ENCODE measurements at regions not wholly inside any gene's neighbourhood (a gene's known extent, or its start where the extent isn't known, plus 50 kb on each side); places are given as distances from the start of the nearest gene placed in this dataset.
"Not testable (repeated sequence)": the region's sequence is repeated elsewhere in the genome, so short reads cannot be mapped to it uniquely, and the experiment has no call there.

- intact Hi-C loops (cut with DNase I; ENCODE audit: low total_unique reads) = no loop called here
- DNase-seq (ENCODE audit: low spot score in 2 of 2) = no peak
- H3K4me3 ChIP-seq (ENCODE audit: low read depth, poor library complexity, severe bottlenecking) = no peak overlapping the region
- 88 to 91% methylated on average over 5 of the region's 5 CpGs for WGBS, 2 donors
- TF ChIP-seq CTCF (IDR thresholded peaks at IDR 0.05) = no peak
These were observed 782.1 kb upstream of the LRRN3 start for GRCh38 chr7:110308791-110309190.

GRCh38 chr7:110309941-110310340, 781.0 kb upstream of the LRRN3 start:
- DNase-seq (ENCODE audit: low spot score in 2 of 2) = no peak
- intact Hi-C loops (cut with DNase I; ENCODE audit: low total_unique reads) = no loop called here

GRCh38 chr7:110311556-110311955, 779.4 kb upstream of the LRRN3 start:
- no peak for DNase-seq (ENCODE audit: low spot score in 2 of 2)
- TF ChIP-seq CTCF (IDR thresholded peaks at IDR 0.05) = no peak
- TF ChIP-seq POLR2A (IDR thresholded peaks at IDR 0.05) = no peak
- no peak overlapping the region for H3K4me3 ChIP-seq (ENCODE audit: low read depth, poor library complexity, severe bottlenecking)
- intact Hi-C loops (cut with DNase I; ENCODE audit: low total_unique reads) = no loop called here
- 60 to 65% methylated on average over 3 of the region's 3 CpGs for WGBS, 2 donors

More at GRCh38 chr7:110309941-110310340, 781.0 kb upstream of the LRRN3 start:
- H3K4me3 ChIP-seq (ENCODE audit: low read depth, poor library complexity, severe bottlenecking) = no peak overlapping the region
- no peak for TF ChIP-seq CTCF (IDR thresholded peaks at IDR 0.05)
- no peak for TF ChIP-seq POLR2A (IDR thresholded peaks at IDR 0.05)

- 68 to 77% methylated on average over 2 of the region's 2 CpGs for WGBS, 2 donors
- no peak overlapping the region for H3K4me3 ChIP-seq (ENCODE audit: low read depth, poor library complexity, severe bottlenecking)
- no peak for DNase-seq (ENCODE audit: low spot score in 2 of 2)
- no peak for TF ChIP-seq POLR2A (IDR thresholded peaks at IDR 0.05)
- intact Hi-C loops (cut with DNase I; ENCODE audit: low total_unique reads) = no loop called here
These were observed 773.2 kb upstream of the LRRN3 start for GRCh38 chr7:110317541-110318265.

- DNase-seq (ENCODE audit: low spot score in 2 of 2); H3K4me3 ChIP-seq (ENCODE audit: low read depth, poor library complexity, severe bottlenecking); intact Hi-C loops (cut with DNase I; ENCODE audit: low total_unique reads): not testable (repeated sequence)
- WGBS, 2 donors = 82 to 86% methylated on average over 5 of the region's 5 CpGs
These were observed 770.6 kb upstream of the LRRN3 start for GRCh38 chr7:110320285-110320684.

- TF ChIP-seq CTCF (IDR thresholded peaks at IDR 0.05) (no peak), POLR2A (IDR thresholded peaks at IDR 0.05) (no peak)
- no peak overlapping the region for H3K4me3 ChIP-seq (ENCODE audit: low read depth, poor library complexity, severe bottlenecking)
- intact Hi-C loops (cut with DNase I; ENCODE audit: low total_unique reads) = no loop called here
- no peak for DNase-seq (ENCODE audit: low spot score in 2 of 2)
- WGBS, 2 donors = 50 to 68% methylated on average over 2 of the region's 2 CpGs
These were observed 768.1 kb upstream of the LRRN3 start for GRCh38 chr7:110322796-110323195.

- TF ChIP-seq POLR2A (IDR thresholded peaks at IDR 0.05) = no peak
- TF ChIP-seq CTCF (IDR thresholded peaks at IDR 0.05) = no peak
- intact Hi-C loops (cut with DNase I; ENCODE audit: low total_unique reads) = no loop called here
- no peak overlapping the region for H3K4me3 ChIP-seq (ENCODE audit: low read depth, poor library complexity, severe bottlenecking)
- DNase-seq (ENCODE audit: low spot score in 2 of 2) = no peak
- WGBS, 2 donors = 91 to 93% methylated on average over 4 of the region's 4 CpGs
These were observed 764.0 kb upstream of the LRRN3 start for GRCh38 chr7:110326966-110327365.

All from lower leg skin (tissue), 4 donors.